ENCODE measurements at regions not wholly inside any gene's neighbourhood (a gene's known extent, or its start where the extent isn't known, plus 50 kb on each side); places are given as distances from the start of the nearest gene placed in this dataset.

GRCh38 chr4:177902386-177902785 is 460.1 kb upstream of the AGA start:
- DNase-seq (ENCODE audit: low read depth): no peak
- no peak for TF ChIP-seq CTCF (IDR thresholded peaks at IDR 0.05; ENCODE audit: low read depth, low read length, missing control alignments)
- in situ Hi-C loops (cut with HindIII; ENCODE audit: low sequenced_read_pairs): no loop called here
- no peak overlapping the region for H3K4me3 ChIP-seq (ENCODE audit: low read depth, low read length)

GRCh38 chr4:177907736-177908424 is 465.6 kb upstream of the AGA start:
- no peak for DNase-seq (ENCODE audit: low read depth)
- no peak for TF ChIP-seq CTCF (IDR thresholded peaks at IDR 0.05; ENCODE audit: low read depth, low read length, missing control alignments)
- H3K4me3 ChIP-seq (ENCODE audit: low read depth, low read length): no peak overlapping the region
- in situ Hi-C loops (cut with HindIII; ENCODE audit: low sequenced_read_pairs): no loop called here

GRCh38 chr4:177921715-177922114 is 479.5 kb upstream of the AGA start:
- no peak for DNase-seq (ENCODE audit: low read depth)
- no peak overlapping the region for H3K4me3 ChIP-seq (ENCODE audit: low read depth, low read length)
- in situ Hi-C loops (cut with HindIII; ENCODE audit: low sequenced_read_pairs): no loop called here
- no peak for TF ChIP-seq CTCF (IDR thresholded peaks at IDR 0.05; ENCODE audit: low read depth, low read length, missing control alignments)

GRCh38 chr4:177923888-177924287 is 481.7 kb upstream of the AGA start:
- H3K4me3 ChIP-seq (ENCODE audit: low read depth, low read length): no peak overlapping the region
- in situ Hi-C loops (cut with HindIII; ENCODE audit: low sequenced_read_pairs): no loop called here
- no peak for DNase-seq (ENCODE audit: low read depth)
- TF ChIP-seq CTCF (IDR thresholded peaks at IDR 0.05; ENCODE audit: low read depth, low read length, missing control alignments): no peak

GRCh38 chr4:177937041-177937440 is 494.8 kb upstream of the AGA start:
- H3K4me3 ChIP-seq (ENCODE audit: low read depth, low read length): no peak overlapping the region
- in situ Hi-C loops (cut with HindIII; ENCODE audit: low sequenced_read_pairs): no loop called here
- TF ChIP-seq CTCF (IDR thresholded peaks at IDR 0.05; ENCODE audit: low read depth, low read length, missing control alignments): no peak
- no peak for DNase-seq (ENCODE audit: low read depth)

- in situ Hi-C loops (cut with HindIII; ENCODE audit: low sequenced_read_pairs): no loop called here
- no peak for DNase-seq (ENCODE audit: low read depth)
- H3K4me3 ChIP-seq (ENCODE audit: low read depth, low read length): no peak overlapping the region
- no peak for TF ChIP-seq CTCF (IDR thresholded peaks at IDR 0.05; ENCODE audit: low read depth, low read length, missing control alignments)
Observed at GRCh38 chr4:177938226-177938625, 496.0 kb upstream of the AGA start.

All from astrocyte of the cerebellum (primary cell).